Tibial artery (tissue), 4 donors: ENCODE measurements at regions not wholly inside any gene's neighbourhood (a gene's known extent, or its start where the extent isn't known, plus 50 kb on each side); places are given as distances from the start of the nearest gene placed in this dataset.

ENCODE experiments used
- DNase-seq, 2 donors: peaks; one replicate each; pipeline ENCODE4 v3.0.0-alpha.2; 2019
- H3K27ac ChIP-seq, 2 donors: fragments of 200-600 bp; sonication (generic) in 1 of 2; 1 replicate in 1 of 2; 2 replicates in 1 of 2; pipeline ENCODE4 v1.5.1; 2018 to 2019; ENCODE audit warnings: mild to moderate bottlenecking in 1 of 2
- H3K27me3 ChIP-seq, 2 donors: fragments of 200-600 bp; sonication (generic) in 1 of 2; one replicate each; pipeline versions ENCODE4 v1.5.1 to v1.6.0; 2016 to 2019
- H3K36me3 ChIP-seq, 3 donors: fragments of 200-600 bp; sonication (generic) in 2 of 3; one replicate each; pipeline ENCODE4 v1.5.1; 2016 to 2019; ENCODE audit warnings: mild to moderate bottlenecking in 2 of 3
- H3K4me1 ChIP-seq, 4 donors: fragments of 200-600 bp; sonication (generic) in 2 of 4; 1 replicate in 3 of 4; 2 replicates in 1 of 4; pipeline ENCODE4 v1.5.1; 2016 to 2019
- H3K4me3 ChIP-seq, 2 donors: fragments of 200-600 bp; sonication (generic) in 1 of 2; 1 replicate in 1 of 2; 2 replicates in 1 of 2; pipeline ENCODE4 v1.5.1; 2018 to 2019; ENCODE audit warnings: mild to moderate bottlenecking in 2 of 2
- H3K9me3 ChIP-seq, 3 donors: fragments of 200-600 bp; sonication (generic) in 1 of 3; one replicate each; pipeline ENCODE4 v1.5.1; 2016 to 2019
- CTCF ChIP-seq, 2 experiments: fragments of 200-600 bp in 1 of 2; fragments of 450-650 bp in 1 of 2; IDR thresholded peaks; one replicate each; pipeline ENCODE4 v1.5.1; 2017 to 2019; ENCODE audit warnings: antibody characterized with exemption in 2 of 2, mild to moderate bottlenecking in 1 of 2, moderate library complexity in 1 of 2
- intact Hi-C: fragments of 100-400 bp; cut with DNase I; formaldehyde crosslinking; loops from one replicate; pipeline ENCODE4 v1.15.0; 2023; ENCODE audit warnings: low total_unique reads

GRCh38 chr1:163897412-163898155, 575.8 kb downstream of the NUF2 start:
- no peak for DNase-seq
- Histone ChIP-seq H3K36me3 (no peaks in the 10 kb centered on the region), H3K27me3 (no peaks in the 10 kb centered on the region), H3K27ac (no peak overlapping the region), H3K4me1 (no peaks in the 10 kb centered on the region), H3K4me3 (no peak overlapping the region), H3K9me3 (no peaks in the 10 kb centered on the region)
- intact Hi-C loops: no loop called here
- no peak for TF ChIP-seq CTCF (IDR thresholded peaks at IDR 0.05)

DNA sequence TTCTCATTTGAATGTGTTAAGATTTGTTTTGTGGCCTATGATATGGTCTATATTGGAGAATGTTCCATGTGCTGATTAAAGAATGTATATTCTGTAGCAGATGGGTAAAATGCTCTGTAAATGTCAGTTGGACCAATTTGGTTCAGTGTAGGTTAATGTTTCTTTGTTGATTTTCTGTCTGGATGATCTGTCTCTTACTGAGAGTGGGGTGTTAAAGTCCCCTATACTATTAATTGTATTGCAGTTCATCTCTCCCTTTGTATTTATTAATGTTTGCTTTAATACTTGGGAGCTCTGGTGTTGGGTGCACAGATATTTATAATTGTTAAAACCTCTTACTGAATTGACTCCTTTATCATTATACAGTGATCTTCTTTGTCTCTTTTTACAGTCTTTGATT, 584.5 kb downstream of the NUF2 start:
- Histone ChIP-seq H3K27ac (no peak overlapping the region), H3K27me3 (no peaks in the 10 kb centered on the region), H3K36me3 (no peaks in the 10 kb centered on the region), H3K4me1 (no peaks in the 10 kb centered on the region), H3K9me3 (peaks cover 0 to 5% (median 0%) of the 10 kb centered on the region in 3 donors), H3K4me3 (no peak overlapping the region)
- no peak for DNase-seq
- intact Hi-C loops: no loop called here
- TF ChIP-seq CTCF (IDR thresholded peaks at IDR 0.05): no peak

DNA sequence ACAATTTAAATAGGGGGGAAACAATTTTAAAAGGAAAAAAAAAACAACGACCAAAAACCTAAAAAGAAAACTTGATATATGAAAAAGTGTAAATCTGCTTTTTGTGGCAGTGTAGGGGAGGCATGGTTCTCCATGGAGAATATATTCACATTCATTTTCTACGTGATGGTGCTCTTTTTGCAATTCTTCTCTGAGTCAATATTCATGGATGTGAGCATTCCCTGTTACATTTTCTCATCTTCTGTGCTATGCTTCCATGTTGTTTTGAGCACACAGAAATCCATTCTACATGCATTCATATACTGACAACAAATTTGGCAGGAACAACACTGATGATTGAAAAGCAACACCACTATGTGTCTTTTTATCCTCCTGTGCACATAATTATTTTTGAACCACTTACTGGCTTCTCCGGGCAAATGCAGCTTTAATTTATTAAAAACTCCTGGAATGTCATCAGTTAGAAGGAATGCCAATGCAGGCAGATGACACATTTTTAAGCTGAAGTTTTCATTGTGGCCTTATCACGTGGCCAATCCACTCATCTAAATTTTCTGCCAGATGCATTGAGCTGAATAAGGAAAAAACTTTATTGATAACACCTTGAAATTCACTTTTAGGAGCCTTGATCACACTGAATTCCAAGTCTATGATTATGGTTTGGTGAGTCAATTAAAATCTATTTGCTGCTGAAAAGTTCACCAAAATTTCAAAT, 590.6 kb downstream of the NUF2 start:
- TF ChIP-seq CTCF (IDR thresholded peaks at IDR 0.05): no peak
- H3K36me3 ChIP-seq: no peaks in the 10 kb centered on the region
- no peaks in the 10 kb centered on the region for H3K4me1 ChIP-seq
- H3K27me3 ChIP-seq: peaks cover 0 to 3% of the 10 kb centered on the region in 2 donors
- intact Hi-C loops: no loop called here
- H3K4me3 ChIP-seq: no peak overlapping the region
- no peak for DNase-seq
- peaks cover 0 to 5% (median 0%) of the 10 kb centered on the region in 3 donors for H3K9me3 ChIP-seq
- H3K27ac ChIP-seq: no peak overlapping the region

GRCh38 chr1:163914785-163915413, 593.1 kb downstream of the NUF2 start:
- no peaks in the 10 kb centered on the region for H3K36me3 ChIP-seq
- no peaks in the 10 kb centered on the region for H3K4me1 ChIP-seq
- TF ChIP-seq CTCF (IDR thresholded peaks at IDR 0.05): no peak
- H3K27ac ChIP-seq: no peak overlapping the region
- no peak for DNase-seq
- H3K27me3 ChIP-seq: peaks cover 0 to 3% of the 10 kb centered on the region in 2 donors
- intact Hi-C loops: no loop called here
- H3K9me3 ChIP-seq: no peaks in the 10 kb centered on the region
- H3K4me3 ChIP-seq: no peak overlapping the region

DNA sequence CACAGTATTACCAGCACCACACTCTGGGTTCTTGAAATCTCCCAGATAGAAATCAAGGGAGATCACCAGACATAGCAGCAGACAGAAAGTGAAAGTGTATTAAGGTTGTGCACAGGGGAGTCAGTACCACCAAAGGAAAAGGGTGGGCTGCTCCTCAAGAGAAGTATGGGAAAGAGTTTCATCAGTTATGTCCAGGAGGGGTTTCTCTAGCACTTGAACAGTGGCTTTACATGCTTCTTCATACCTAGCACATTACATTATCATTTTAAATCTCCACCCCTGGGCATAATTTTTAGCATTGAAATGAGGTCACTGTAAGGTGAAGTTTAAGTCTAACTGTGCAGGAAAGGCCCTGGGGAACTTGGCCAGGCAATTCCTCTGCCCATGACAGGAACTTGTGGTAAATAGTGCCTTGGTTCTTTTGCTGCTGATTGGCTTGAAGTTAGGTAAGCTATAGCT, 601.0 kb downstream of the NUF2 start:
- H3K27me3 ChIP-seq: no peaks in the 10 kb centered on the region
- no peak for TF ChIP-seq CTCF (IDR thresholded peaks at IDR 0.05)
- no peaks in the 10 kb centered on the region for H3K9me3 ChIP-seq
- no peak overlapping the region for H3K27ac ChIP-seq
- H3K4me1 ChIP-seq: no peaks in the 10 kb centered on the region
- H3K36me3 ChIP-seq: no peaks in the 10 kb centered on the region
- no peak for DNase-seq
- no peak overlapping the region for H3K4me3 ChIP-seq
- intact Hi-C loops: no loop called here
